PC-9 (cell line): ENCODE measurements at regions not wholly inside any gene's neighbourhood (a gene's known extent, or its start where the extent isn't known, plus 50 kb on each side); places are given as distances from the start of the nearest gene placed in this dataset.

Experiments
- BruUV-seq: library from RNA; stranded (reverse); fragments of 400-500 nt; replicated peaks from 2 replicates; lab custom pipeline; 2021; lab: Mats Ljungman, UMichigan
- CTCF ChIA-PET: fragments of 300-600 bp; sonication (Branson Sonifier 250); formaldehyde crosslinking; loops from one replicate; lab custom pipeline; 2022; ENCODE audit warnings: antibody characterized with exemption; lab: Charles Lee
- POLR2A ChIA-PET: fragments of 300-600 bp; sonication (Branson Sonifier 250); formaldehyde crosslinking; loops from one replicate; lab custom pipeline; 2022; ENCODE audit warnings: antibody characterized with exemption; ENCODE audit not compliant: unreplicated experiment; lab: Charles Lee
- DNase-seq, 2 experiments: peaks; one replicate each; pipeline versions ENCODE4 v3.0.0 to v3.0.0-alpha.2; 2015 to 2022; ENCODE audit warnings: mixed read lengths in 1 of 2
- H2AFZ ChIP-seq: fragments of 200-600 bp; sonication (generic); 2 replicates; pipeline ENCODE4 v1.8.1; 2017; ENCODE audit warnings: antibody characterized with exemption
- H3F3A ChIP-seq: fragments of 200-600 bp; sonication (generic); 2 replicates; pipeline ENCODE4 v1.8.1; 2017; ENCODE audit warnings: antibody characterized with exemption, mild to moderate bottlenecking, low read depth; ENCODE audit not compliant: insufficient read depth
- H3K27ac ChIP-seq: fragments of 200-600 bp; sonication (generic); 2 replicates; pipeline ENCODE4 v1.6.1; 2016; ENCODE audit warnings: mixed run types
- H3K27me3 ChIP-seq: fragments of 200-600 bp; sonication (generic); 2 replicates; pipeline ENCODE4 v1.6.1; 2016; ENCODE audit warnings: low read depth, mixed run types; ENCODE audit not compliant: insufficient read depth
- H3K36me3 ChIP-seq: fragments of 200-600 bp; sonication (generic); 2 replicates; pipeline ENCODE4 v1.6.1; 2016; ENCODE audit warnings: low read depth, mixed run types
- H3K4me1 ChIP-seq: fragments of 200-600 bp; sonication (generic); replicated peaks from 2 replicates; pipeline ENCODE4 v1.6.1; 2016; ENCODE audit warnings: mixed run types; ENCODE audit not compliant: insufficient read depth
- H3K4me2 ChIP-seq: fragments of 200-600 bp; sonication (generic); 2 replicates; pipeline ENCODE4 v1.6.1; 2017; ENCODE audit warnings: mixed run types
- H3K4me3 ChIP-seq: fragments of 200-600 bp; sonication (generic); 2 replicates; pipeline ENCODE4 v1.6.1; 2016; ENCODE audit warnings: mixed run types
- H3K79me2 ChIP-seq: fragments of 200-600 bp; sonication (generic); 2 replicates; pipeline ENCODE4 v1.6.1; 2017; ENCODE audit warnings: low read depth, mixed run types
- H3K9me2 ChIP-seq: fragments of 200-600 bp; sonication (generic); 2 replicates; pipeline ENCODE4 v1.8.1; 2017; ENCODE audit warnings: mild to moderate bottlenecking; ENCODE audit not compliant: insufficient read depth
- H3K9me3 ChIP-seq: fragments of 200-600 bp; sonication (generic); 2 replicates; pipeline ENCODE4 v1.8.1; 2016; ENCODE audit warnings: low read depth; ENCODE audit not compliant: insufficient read depth
- H4K20me1 ChIP-seq: fragments of 200-600 bp; sonication (generic); 2 replicates; pipeline ENCODE4 v1.8.1; 2017; ENCODE audit not compliant: insufficient read depth
- CTCF ChIP-seq: fragments of 200-600 bp; sonication (generic); conservative IDR thresholded peaks from 2 replicates; pipeline ENCODE4 v1.6.1; 2017; ENCODE audit warnings: mixed run types, antibody characterized with exemption, mild to moderate bottlenecking, moderate library complexity
- EZH2 ChIP-seq: fragments of 200-600 bp; sonication (generic); IDR thresholded peaks from 2 replicates; pipeline ENCODE4 v1.8.0; 2017; ENCODE audit warnings: antibody characterized with exemption, low read depth
- intact Hi-C: fragments of 100-400 bp; cut with micrococcal nuclease; formaldehyde crosslinking; loops from one replicate; pipeline ENCODE4 v1.10.0; 2022; ENCODE audit not compliant: unreplicated experiment

- no peaks in the 10 kb centered on the region for H3K9me3 ChIP-seq
- intact Hi-C loops, result no loop called here
- DNase-seq, result no peak
- H3K27me3 ChIP-seq, result no peaks in the 10 kb centered on the region
- no peak for TF ChIP-seq CTCF
- TF ChIP-seq EZH2, result no peak
- BruUV-seq, result no TSS peak
- POLR2A ChIA-PET, result no interaction called here
- no peak overlapping the region for H2AFZ ChIP-seq
- no peak overlapping the region for H3K4me3 ChIP-seq
- no peaks in the 10 kb centered on the region for H3K36me3 ChIP-seq
- H3F3A ChIP-seq, result peaks cover 24% of the 10 kb centered on the region
- CTCF ChIA-PET, result no interaction called here
- no peaks in the 10 kb centered on the region for H3K9me2 ChIP-seq
- peaks cover 26% of the 10 kb centered on the region for H3K4me1 ChIP-seq
- H3K79me2 ChIP-seq, result no peaks in the 10 kb centered on the region
- H3K27ac ChIP-seq, result no peak overlapping the region
- H4K20me1 ChIP-seq, result no peaks in the 10 kb centered on the region
- no peak overlapping the region for H3K4me2 ChIP-seq
Observed at GRCh38 chr6:111979633-111980032, 74.3 kb upstream of the CCN6 start.

- ChIA-PET CTCF (no interaction called here), POLR2A (no interaction called here)
- H3K9me2 ChIP-seq, result no peaks in the 10 kb centered on the region
- peaks cover 30% of the 10 kb centered on the region for H3K4me1 ChIP-seq
- TF ChIP-seq EZH2 (no peak), CTCF (no peak)
- no peak for DNase-seq
- no peaks in the 10 kb centered on the region for H3K79me2 ChIP-seq
- no peak overlapping the region for H3K27ac ChIP-seq
- H3K4me2 ChIP-seq, result no peak overlapping the region
- H3K4me3 ChIP-seq, result no peak overlapping the region
- H4K20me1 ChIP-seq, result no peaks in the 10 kb centered on the region
- no peak overlapping the region for H2AFZ ChIP-seq
- no peaks in the 10 kb centered on the region for H3K36me3 ChIP-seq
- H3K27me3 ChIP-seq, result no peaks in the 10 kb centered on the region
- H3F3A ChIP-seq, result peaks cover 26% of the 10 kb centered on the region
- no peaks in the 10 kb centered on the region for H3K9me3 ChIP-seq
- intact Hi-C loops, result no loop called here
- no TSS peak for BruUV-seq
Observed at GRCh38 chr6:111980143-111980542, 73.8 kb upstream of the CCN6 start.

- no TSS peak for BruUV-seq
- Histone ChIP-seq H3K4me1 (peaks cover 40% of the 10 kb centered on the region), H2AFZ (no peak overlapping the region), H3K9me2 (no peaks in the 10 kb centered on the region), H3K36me3 (no peaks in the 10 kb centered on the region), H3K4me2 (no peak overlapping the region), H3K27ac (no peak overlapping the region), H4K20me1 (no peaks in the 10 kb centered on the region), H3F3A (peaks cover 36% of the 10 kb centered on the region), H3K79me2 (no peaks in the 10 kb centered on the region), H3K9me3 (no peaks in the 10 kb centered on the region; the same call in 1 of the 2 replicates), H3K4me3 (no peak overlapping the region), H3K27me3 (no peaks in the 10 kb centered on the region)
- DNase-seq, result no peak
- no peak for TF ChIP-seq EZH2
- TF ChIP-seq CTCF, result no peak
- POLR2A ChIA-PET, result no interaction called here
- CTCF ChIA-PET, result no interaction called here
- intact Hi-C loops, result no loop called here
Observed at GRCh38 chr6:111980971-111981840, 72.7 kb upstream of the CCN6 start.
